Small intestine (tissue), 7 donors: ENCODE measurements at regions not wholly inside any gene's neighbourhood (a gene's known extent, or its start where the extent isn't known, plus 50 kb on each side); places are given as distances from the start of the nearest gene placed in this dataset.
A peak's percentile ranks its signal among the peaks of the same experiment; 100 is the strongest.

Source experiments
- DNase-seq, 2 donors: peaks; one replicate each; pipeline versions ENCODE4 v3.0.0 to v3.0.0-alpha.2; 2013
- FAIRE-seq: peaks from 2 replicates; lab custom pipeline; 2012; peaks lifted over from hg19 to GRCh38; lab: Jason Lieb, UNC
- H3K27ac ChIP-seq, 3 donors: one replicate each; pipeline ENCODE4 v1.5.1; 2013; ENCODE audit warnings: low read length in 2 of 3, mild to moderate bottlenecking in 2 of 3, control low read depth in 1 of 3, inconsistent platforms in 1 of 3, low read depth in 1 of 3, moderate library complexity in 1 of 3
- H3K27me3 ChIP-seq, 3 donors: one replicate each; pipeline ENCODE4 v1.6.1; 2013; ENCODE audit warnings: low read length in 3 of 3, inconsistent platforms in 1 of 3; ENCODE audit not compliant: control insufficient read depth in 3 of 3, insufficient read depth in 3 of 3
- H3K36me3 ChIP-seq, 3 donors: one replicate each; pipeline ENCODE4 v1.6.1; 2013; ENCODE audit warnings: low read length in 3 of 3, inconsistent platforms in 1 of 3, low read depth in 1 of 3, mild to moderate bottlenecking in 1 of 3, moderate library complexity in 1 of 3; ENCODE audit not compliant: control insufficient read depth in 3 of 3, insufficient read depth in 2 of 3
- H3K4me1 ChIP-seq, 3 donors: one replicate each; pipeline ENCODE4 v1.6.1; 2013; ENCODE audit warnings: low read length in 2 of 3, inconsistent platforms in 1 of 3, low read depth in 1 of 3, mild to moderate bottlenecking in 1 of 3, moderate library complexity in 1 of 3; ENCODE audit not compliant: control insufficient read depth in 3 of 3, insufficient read depth in 2 of 3
- H3K4me3 ChIP-seq, 3 donors: one replicate each; pipeline ENCODE4 v1.5.1; 2013; ENCODE audit warnings: low read length in 3 of 3, control low read depth in 1 of 3, inconsistent platforms in 1 of 3, low read depth in 1 of 3, mild to moderate bottlenecking in 1 of 3, moderate library complexity in 1 of 3
- H3K9me3 ChIP-seq, 2 donors: one replicate each; pipeline ENCODE4 v1.6.1; 2013; ENCODE audit warnings: low read depth in 1 of 2, low read length in 1 of 2; ENCODE audit not compliant: control insufficient read depth in 2 of 2, insufficient read depth in 1 of 2
- whole genome bisulfite sequencing, 3 donors: extraction: QIAGEN DNeasy Blood & Tissue Kit; methylation state at CpG; one replicate each; pipeline ENCODE4 v1.1.7; 2013; 5-methylcytosine and 5-hydroxymethylcytosine counted together
- donor health status: healthy with polysubstance abuse.
- donor health status: control.
- donor health status: control.
- donor health status: Bipolar disorder and iron deficiency.
- donor health status: healthy.

DNA sequence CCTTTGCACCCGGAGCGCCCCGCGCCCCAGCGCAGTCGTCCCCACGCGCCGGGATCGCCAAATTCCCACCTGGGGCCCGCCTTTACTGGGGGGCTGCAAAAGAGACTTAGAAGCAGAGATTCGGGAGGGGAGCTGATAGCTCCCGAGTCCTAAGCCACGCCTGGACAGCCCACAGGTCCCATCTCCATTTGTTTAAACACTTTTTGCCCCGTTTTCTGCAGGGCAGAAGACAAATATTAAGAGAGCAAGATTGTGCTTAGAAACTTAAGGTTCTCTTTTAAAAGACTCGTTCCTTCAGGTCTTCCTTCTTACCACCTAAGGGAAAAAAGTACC is 299.1 kb upstream of the NFE2L3 start:
- WGBS, 3 donors: 4 to 20% (median 5%) methylated on average over 16 of the region's 16 CpGs
- peak in 1 of 2 donors; percentile 23 for DNase-seq
- Histone ChIP-seq H3K9me3 (peaks cover 0 to 3% of the 10 kb centered on the region in 2 donors), H3K4me3 (peak overlapping the region in 1 of 3 donors; percentile 28), H3K36me3 (no peaks in the 10 kb centered on the region), H3K27me3 (peaks cover 3 to 61% (median 47%) of the 10 kb centered on the region in 3 donors), H3K27ac (peak overlapping the region in 2 of 3 donors; percentile 52 to 59), H3K4me1 (peaks cover 2 to 39% (median 12%) of the 10 kb centered on the region in 3 donors)
- FAIRE-seq: no peak

DNA sequence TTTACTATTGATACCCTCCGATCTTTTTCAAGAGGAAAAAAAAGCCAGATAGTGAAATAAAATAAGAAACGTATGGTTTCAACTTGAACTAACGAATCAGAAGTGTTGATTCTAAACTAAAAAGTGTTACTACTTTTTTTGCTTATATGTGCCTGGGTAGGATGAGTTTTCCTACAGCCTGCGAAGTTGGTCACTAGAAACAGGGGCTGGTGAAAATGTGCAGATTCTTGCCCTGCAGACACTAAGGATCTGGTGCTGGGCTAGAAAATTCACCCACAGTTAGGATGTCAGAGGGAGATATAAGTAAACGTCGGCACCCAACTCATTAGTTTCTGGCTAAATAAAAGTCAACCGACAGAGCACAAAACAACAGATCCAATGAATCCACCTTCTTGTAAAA is 298.7 kb upstream of the NFE2L3 start:
- 18 to 42% (median 27%) methylated on average over 7 of the region's 7 CpGs for WGBS, 3 donors
- Histone ChIP-seq H3K36me3 (no peaks in the 10 kb centered on the region), H3K4me1 (peaks cover 2 to 40% (median 12%) of the 10 kb centered on the region in 3 donors), H3K4me3 (no peak overlapping the region), H3K27me3 (peaks cover 3 to 66% (median 51%) of the 10 kb centered on the region in 3 donors), H3K27ac (peak overlapping the region in 1 of 3 donors; percentile 52), H3K9me3 (peaks cover 0 to 3% of the 10 kb centered on the region in 2 donors)
- peak in 1 of 2 donors; percentile 24 for DNase-seq
- FAIRE-seq: no peak

GRCh38 chr7:25854059-25854458 is 297.9 kb upstream of the NFE2L3 start:
- Histone ChIP-seq H3K4me3 (no peak overlapping the region), H3K9me3 (peaks cover 0 to 3% of the 10 kb centered on the region in 2 donors), H3K36me3 (no peaks in the 10 kb centered on the region), H3K27me3 (peaks cover 5 to 73% (median 58%) of the 10 kb centered on the region in 3 donors), H3K27ac (peak overlapping the region in 2 of 3 donors; percentile 52 to 64), H3K4me1 (peaks cover 2 to 43% (median 12%) of the 10 kb centered on the region in 3 donors)
- DNase-seq (peak in 1 of 2 donors; percentile 30), FAIRE-seq (no peak)
- 9 to 22% (median 19%) methylated on average over 14 of the region's 14 CpGs for WGBS, 3 donors

DNA sequence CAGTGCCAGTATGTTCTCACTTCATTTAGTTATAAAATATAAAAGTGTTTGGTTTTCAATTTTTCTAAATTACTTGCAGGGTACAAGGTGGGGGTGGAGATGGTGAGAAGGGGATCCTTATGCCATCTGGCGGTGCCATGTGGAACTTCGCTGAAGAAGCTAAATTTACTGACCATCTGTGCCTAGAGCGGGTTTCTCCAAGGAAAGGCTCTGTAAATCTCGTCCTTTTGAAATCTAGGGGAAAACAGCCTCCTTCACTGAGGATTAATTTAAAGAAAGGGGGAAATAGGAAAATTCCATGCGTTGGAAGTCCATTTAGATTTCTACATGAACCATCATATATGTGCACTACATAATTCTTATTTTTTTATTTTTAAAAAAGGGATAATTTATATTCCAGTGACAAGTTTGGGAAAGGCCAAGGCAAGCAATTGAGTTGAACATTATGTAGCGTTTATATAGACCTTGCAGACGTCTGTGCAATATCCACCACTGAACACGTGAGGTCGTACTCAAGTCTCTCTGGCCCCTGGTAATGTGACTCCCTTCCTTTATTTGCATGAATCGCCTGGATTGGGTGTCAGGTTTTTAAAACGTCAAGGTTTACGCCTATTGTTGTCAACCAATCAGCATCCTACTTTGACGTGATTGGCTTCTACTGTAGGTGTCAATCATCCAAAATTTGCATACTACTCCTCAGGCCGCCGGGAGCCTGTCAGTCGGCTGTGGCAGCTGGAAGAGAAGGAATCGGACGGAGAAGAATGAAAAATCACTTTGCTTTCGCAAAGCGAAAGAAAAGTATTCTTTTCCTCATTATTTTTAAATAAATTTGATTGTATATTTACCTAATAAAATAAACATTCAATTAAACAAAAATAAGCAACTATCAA is 297.1 kb upstream of the NFE2L3 start:
- Histone ChIP-seq H3K27me3 (peaks cover 3 to 81% (median 63%) of the 10 kb centered on the region in 3 donors), H3K9me3 (peaks cover 0 to 3% of the 10 kb centered on the region in 2 donors), H3K27ac (peak overlapping the region in 2 of 3 donors; percentile 45 to 78), H3K4me3 (no peak overlapping the region), H3K36me3 (no peaks in the 10 kb centered on the region), H3K4me1 (peaks cover 2 to 38% (median 12%) of the 10 kb centered on the region in 3 donors)
- FAIRE-seq (no peak), DNase-seq (peak; percentile 51 to 89)
- 4 to 6% (median 6%) methylated on average over 20 of the region's 20 CpGs for WGBS, 3 donors

- WGBS, 3 donors: 19 to 21% (median 20%) methylated on average over 22 of the region's 22 CpGs
- no peak for FAIRE-seq
Observed at GRCh38 chr7:25855854-25856782, 295.9 kb upstream of the NFE2L3 start.

DNA sequence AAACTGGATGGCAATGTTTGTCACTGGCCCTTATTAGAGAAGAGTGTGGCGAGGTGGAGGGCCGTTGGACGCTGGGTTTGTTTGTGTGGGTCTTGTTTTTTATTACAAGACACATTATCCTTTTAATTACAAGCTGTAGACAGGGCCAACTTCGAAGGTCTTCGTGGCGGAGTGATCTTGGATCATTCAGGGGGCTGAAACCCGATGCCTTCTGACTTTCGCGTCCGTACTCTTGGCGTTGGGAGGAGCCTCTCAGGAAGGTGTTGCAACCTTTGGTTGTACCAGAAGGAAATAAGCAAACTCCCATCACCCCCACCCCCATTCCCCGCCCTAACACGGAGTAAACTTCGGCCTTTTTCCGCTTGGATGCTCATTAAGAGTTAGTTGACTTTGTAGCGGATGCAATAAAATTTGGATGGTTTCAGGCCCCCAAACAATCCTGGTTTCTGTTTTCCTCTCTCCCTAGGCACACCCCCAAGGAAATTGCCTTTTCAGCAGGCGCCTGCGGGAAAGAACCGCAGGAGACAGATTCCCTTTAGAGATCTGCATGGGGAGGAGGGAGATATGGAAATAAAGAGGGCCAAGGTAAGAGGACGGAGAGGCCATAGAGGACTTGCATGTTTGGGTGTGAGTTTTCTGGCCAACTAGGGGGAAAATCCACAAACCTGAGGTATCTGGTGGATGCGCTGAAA is 294.5 kb upstream of the NFE2L3 start:
- Histone ChIP-seq H3K36me3 (no peaks in the 10 kb centered on the region), H3K27ac (peak overlapping the region in 2 of 3 donors; percentile 58 to 78), H3K27me3 (peaks cover 5 to 97% (median 70%) of the 10 kb centered on the region in 3 donors), H3K9me3 (peaks cover 0 to 3% of the 10 kb centered on the region in 2 donors), H3K4me1 (peaks cover 0 to 23% (median 4%) of the 10 kb centered on the region in 3 donors), H3K4me3 (peak overlapping the region; percentile 12 to 46 (median 40))
- WGBS, 3 donors: 6 to 11% (median 10%) methylated on average over 21 of the region's 21 CpGs
- no peak for FAIRE-seq
- DNase-seq: peak; percentile 47 to 67

More at GRCh38 chr7:25855854-25856782, 295.9 kb upstream of the NFE2L3 start:
- peak overlapping the region; percentile 50 to 92 (median 78) for H3K27ac ChIP-seq
- peaks cover 3 to 94% (median 70%) of the 10 kb centered on the region in 3 donors for H3K27me3 ChIP-seq
- no peaks in the 10 kb centered on the region for H3K36me3 ChIP-seq
- DNase-seq: peak in 1 of 2 donors; percentile 36
- peaks cover 2 to 32% (median 11%) of the 10 kb centered on the region in 3 donors for H3K4me1 ChIP-seq
- peaks cover 0 to 3% of the 10 kb centered on the region in 2 donors for H3K9me3 ChIP-seq
- peak overlapping the region; percentile 31 to 46 (median 40) for H3K4me3 ChIP-seq

DNA sequence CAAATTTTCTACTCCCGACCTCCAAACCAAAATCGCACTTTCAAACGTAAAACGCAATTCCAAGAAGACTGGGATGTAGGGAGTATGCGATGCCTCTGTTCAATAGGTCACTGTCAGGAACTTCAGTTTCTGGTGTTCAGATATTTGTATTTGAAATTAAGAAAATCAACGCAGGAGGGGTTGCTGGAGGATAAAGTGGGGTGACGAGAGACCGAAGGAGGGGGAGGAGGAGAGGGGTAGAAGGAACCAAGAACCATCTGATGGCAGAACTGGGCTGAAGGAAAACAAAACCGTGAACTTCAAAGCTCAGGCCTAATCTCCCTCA is 293.8 kb upstream of the NFE2L3 start:
- FAIRE-seq (no peak), DNase-seq (peak in 1 of 2 donors; percentile 19)
- no peak overlapping the region for H3K4me3 ChIP-seq
- 17 to 30% (median 19%) methylated on average over 9 of the region's 9 CpGs for WGBS, 3 donors
- peaks cover 0 to 3% of the 10 kb centered on the region in 2 donors for H3K9me3 ChIP-seq
- peaks cover 6 to 98% (median 66%) of the 10 kb centered on the region in 3 donors for H3K27me3 ChIP-seq
- H3K4me1 ChIP-seq: peaks cover 0 to 24% (median 3%) of the 10 kb centered on the region in 3 donors
- no peak overlapping the region for H3K27ac ChIP-seq
- no peaks in the 10 kb centered on the region for H3K36me3 ChIP-seq
